Lower leg skin (tissue), 3 donors: ENCODE measurements at regions not wholly inside any gene's neighbourhood (a gene's known extent, or its start where the extent isn't known, plus 50 kb on each side); places are given as distances from the start of the nearest gene placed in this dataset.

ENCODE experiments used
- CTCF ChIP-seq, 3 donors: fragments of 450-650 bp; IDR thresholded peaks; one replicate each; pipeline ENCODE4 v1.5.1; 2016; ENCODE audit warnings: antibody characterized with exemption in 3 of 3, mild to moderate bottlenecking in 3 of 3, moderate library complexity in 2 of 3
- POLR2A ChIP-seq, 2 donors: fragments of 450-650 bp; IDR thresholded peaks; one replicate each; pipeline ENCODE4 v1.6.1; 2016 to 2017; ENCODE audit warnings: antibody characterized with exemption in 2 of 2, mild to moderate bottlenecking in 1 of 2, moderate library complexity in 1 of 2

DNA sequence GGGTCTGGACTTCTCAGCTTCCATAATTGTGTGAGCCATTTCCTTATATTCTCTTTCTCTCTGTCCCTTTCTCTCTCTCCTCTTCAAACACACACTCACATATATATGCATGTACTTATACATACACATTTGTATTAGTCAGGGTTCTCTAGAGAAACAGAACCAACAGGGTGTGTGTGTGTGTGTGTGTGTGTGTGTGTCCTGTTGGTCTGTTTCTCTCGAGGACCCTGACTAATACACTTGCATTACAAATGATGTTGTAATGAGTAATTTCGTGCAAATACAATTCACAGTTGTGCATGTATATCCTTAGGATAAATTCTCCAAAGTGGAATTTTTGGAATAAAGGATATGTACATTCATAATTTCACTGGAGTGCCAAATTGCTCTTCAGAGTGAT lies 115.3 kb downstream of the NPIPB5 start:
- TF ChIP-seq CTCF (IDR thresholded peaks at IDR 0.05) (no peak), POLR2A (IDR thresholded peaks at IDR 0.05) (no peak)
